CD4-positive, alpha-beta T cell treated with Interleukin-15 for 4 hours (primary cell): ENCODE measurements at regions not wholly inside any gene's neighbourhood (a gene's known extent, or its start where the extent isn't known, plus 50 kb on each side); places are given as distances from the start of the nearest gene placed in this dataset.
"Not testable (repeated sequence)": the region's sequence is repeated elsewhere in the genome, so short reads cannot be mapped to it uniquely, and the experiment has no call there.

Experiments
- DNase-seq: peaks from one replicate; pipeline ENCODE4 v3.0.0-alpha.2; 2020; ENCODE audit warnings: low spot score

DNA sequence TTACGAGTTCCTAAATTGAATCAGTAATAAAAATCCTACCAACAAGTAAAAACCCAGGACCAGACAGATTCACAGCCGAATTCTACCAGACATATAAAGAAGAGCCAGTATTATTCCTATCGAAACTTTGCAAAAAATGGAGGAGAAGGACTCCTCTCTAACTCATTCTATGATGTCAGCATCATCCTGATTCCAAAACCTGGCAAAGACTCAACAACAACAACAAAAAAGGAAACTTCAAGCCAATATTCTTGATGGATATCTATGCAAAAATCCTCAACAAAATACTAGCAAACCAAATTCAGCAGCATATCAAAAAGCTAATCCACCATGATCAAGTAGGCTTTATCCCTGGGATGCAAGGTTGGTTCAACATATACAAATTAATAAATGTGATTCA lies 84.6 kb upstream of the ADRB2 start:
- not testable (repeated sequence) for DNase-seq

DNA sequence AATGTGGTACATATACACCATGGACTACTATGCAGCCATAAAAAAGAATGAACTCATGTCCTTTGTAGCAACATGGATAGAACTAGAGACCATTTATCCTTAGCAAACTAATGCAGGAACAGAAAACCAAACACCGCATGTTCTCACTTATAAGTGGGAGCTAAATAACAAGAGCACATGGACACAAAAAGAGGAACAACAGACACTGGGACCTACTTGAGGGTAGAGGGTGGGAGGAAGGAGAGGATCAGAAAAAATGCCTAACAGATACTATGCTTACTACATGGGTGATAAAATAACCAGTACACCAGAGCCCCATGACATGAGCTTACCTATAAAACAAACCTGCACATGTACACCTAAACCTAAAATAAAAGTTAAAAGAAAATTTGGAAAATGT lies 82.0 kb upstream of the ADRB2 start:
- not testable (repeated sequence) for DNase-seq

- no peak for DNase-seq
These were observed 79.4 kb upstream of the ADRB2 start for GRCh38 chr5:148746826-148747535.

DNA sequence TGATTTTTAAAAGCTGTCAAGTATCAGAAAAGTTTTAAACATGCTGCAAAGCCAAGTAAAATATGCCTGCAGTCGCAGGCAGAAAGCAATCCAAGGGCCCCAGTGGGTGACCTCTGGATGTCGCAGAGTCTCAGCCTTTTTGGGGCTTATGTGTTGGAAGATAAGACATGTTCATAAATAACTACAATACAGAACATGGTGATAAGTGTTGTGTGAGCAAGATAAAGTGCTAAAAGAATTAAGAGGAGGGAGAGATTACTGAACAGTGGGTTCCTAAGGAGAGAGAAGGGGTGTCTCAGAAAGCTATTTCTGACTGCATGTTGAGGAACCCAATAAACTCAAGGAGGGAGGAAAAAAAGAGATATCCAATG lies 78.9 kb upstream of the ADRB2 start:
- DNase-seq, result no peak

DNA sequence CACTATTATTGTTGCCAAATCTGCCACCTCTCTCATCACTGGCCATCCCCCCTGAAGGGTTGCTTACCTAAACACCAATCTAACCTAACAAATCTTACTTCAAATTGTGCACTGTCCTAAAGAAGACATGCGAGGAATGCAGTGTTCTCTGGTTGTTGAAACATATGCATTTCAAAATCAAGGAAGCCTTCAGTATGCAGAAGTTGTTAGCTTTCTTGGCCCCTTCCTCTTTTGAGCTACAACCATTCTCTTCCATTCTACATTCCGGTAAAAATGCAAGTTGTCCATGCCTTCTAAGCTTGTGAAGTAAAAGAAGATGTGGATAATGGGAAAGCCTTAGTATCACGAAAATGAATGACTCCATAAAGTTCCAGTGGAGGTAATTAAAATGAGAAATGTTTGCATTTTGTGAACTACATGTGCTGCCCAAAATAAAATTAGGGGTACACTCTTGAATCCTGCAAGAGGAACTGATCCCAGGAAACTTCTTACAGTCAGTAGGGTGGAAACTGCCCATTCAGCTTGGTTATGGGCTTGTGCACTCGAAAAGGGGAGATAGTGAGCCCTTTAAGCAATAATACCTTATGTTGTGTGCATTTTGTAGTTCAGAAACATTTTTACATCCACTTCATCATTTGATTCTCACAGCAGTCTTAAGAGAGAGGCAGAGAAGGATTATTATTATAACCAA lies 77.6 kb upstream of the ADRB2 start:
- DNase-seq, result no peak

DNA sequence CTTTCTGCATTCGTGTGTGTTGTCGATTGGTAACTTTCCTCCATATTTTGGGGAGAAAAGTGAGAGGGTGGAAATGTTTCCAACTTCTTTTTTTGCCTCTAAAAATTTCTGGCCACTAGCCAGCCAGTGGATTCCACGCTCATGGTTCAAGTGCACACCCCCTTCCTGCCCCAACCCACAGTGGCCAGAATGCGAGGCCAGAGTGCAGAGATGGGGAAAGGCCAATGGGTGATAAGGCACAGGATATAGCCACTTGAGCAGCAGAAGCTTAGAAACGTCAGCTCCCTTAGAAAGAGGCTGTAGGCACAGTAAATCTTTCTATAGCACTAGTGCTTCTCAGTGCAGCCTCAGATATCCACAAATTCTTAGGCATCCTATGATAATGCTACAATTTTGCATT lies 75.8 kb upstream of the ADRB2 start:
- DNase-seq, result no peak

DNA sequence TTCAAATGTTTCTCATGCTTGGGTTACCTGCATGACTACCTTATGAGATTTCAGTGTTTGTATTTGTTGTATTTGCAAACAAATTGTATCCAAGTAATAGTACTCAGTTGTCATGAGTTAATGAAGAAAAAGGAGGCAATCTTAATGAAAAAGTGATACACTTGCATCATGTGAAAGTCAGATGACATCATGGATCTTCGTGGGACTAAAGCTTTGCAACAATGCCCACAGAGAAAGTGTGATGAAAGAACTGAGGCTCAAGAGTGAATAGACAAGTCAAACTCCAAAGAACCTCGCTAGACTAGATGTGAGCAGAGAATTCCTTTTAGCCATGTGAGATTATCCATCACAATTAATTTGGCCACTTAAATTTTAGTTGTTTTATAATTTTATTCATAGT lies 75.4 kb upstream of the ADRB2 start:
- no peak for DNase-seq

GRCh38 chr5:148752375-148752774 lies 74.0 kb upstream of the ADRB2 start:
- not testable (repeated sequence) for DNase-seq

GRCh38 chr5:148759101-148759500 lies 67.3 kb upstream of the ADRB2 start:
- no peak for DNase-seq

DNA sequence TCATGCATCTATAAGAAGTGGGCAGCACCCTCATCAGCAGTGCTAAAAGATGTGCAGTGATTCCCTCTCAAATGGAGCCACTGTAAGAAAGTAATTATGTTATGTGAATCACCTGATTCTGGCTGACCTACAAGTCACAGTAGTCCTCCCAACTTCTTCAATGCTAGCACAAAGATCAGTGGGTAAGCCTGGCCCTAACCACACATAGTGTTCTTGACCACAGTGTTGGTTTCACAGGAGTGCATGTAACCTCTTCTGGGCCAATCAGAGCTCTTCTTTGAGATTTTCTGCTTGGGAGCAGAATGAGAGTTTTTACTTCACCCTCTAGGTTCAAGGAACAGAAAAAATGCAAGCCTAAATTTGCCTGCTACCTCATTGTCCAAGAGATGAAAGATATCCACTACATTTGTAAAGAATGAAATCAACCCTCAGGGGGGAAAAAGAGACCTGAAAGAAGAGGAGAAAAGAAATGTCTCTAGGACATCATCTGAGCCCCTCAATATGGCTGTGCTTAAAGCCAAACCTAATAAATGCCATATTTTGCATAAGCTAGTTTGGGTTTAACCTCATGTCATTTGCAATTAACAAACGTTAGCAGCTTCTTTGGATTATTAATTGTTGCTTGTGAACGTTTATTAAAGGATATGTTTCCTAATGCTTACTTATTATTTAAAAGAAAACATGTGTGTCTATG lies 65.3 kb upstream of the ADRB2 start:
- no peak for DNase-seq

DNA sequence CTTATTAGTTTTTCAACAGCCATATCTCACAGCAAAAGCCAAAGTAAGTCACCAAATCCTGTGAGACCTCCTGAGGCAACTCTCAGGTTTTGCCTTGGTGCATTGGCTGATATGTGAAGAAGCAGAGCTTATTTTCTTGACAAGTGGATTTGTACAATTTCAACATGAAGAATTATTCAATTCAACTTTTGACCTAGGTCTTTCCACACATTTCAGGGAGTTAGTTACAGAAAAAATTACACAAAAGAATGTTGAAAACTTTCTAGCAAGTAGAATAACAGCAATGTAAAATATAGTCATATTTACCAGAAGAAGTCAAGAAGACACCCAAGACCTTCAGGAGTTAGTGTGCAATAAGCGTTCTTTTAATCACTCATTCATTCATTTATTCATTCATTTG lies 62.4 kb upstream of the ADRB2 start:
- no peak for DNase-seq

DNA sequence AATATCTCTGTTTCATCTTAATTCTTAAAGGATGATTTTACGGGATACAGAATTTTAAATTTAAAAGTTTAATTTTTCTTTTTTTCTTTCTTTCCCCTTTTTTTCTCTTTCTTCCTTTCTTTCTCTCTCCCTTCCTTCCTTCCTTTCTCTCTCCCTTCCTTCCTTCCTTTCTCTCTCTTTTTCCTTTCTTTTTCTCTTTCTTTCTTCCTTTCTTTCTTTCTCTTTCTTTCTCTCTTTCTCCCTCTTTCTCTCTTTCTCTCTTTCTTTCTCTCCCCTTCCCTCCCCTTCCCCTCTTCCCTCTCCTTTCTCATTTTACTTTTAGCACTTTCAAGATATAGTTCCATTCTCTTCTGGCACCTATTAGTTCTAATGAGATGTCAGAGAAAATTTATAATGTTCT lies 61.4 kb upstream of the ADRB2 start:
- DNase-seq, result no peak

DNA sequence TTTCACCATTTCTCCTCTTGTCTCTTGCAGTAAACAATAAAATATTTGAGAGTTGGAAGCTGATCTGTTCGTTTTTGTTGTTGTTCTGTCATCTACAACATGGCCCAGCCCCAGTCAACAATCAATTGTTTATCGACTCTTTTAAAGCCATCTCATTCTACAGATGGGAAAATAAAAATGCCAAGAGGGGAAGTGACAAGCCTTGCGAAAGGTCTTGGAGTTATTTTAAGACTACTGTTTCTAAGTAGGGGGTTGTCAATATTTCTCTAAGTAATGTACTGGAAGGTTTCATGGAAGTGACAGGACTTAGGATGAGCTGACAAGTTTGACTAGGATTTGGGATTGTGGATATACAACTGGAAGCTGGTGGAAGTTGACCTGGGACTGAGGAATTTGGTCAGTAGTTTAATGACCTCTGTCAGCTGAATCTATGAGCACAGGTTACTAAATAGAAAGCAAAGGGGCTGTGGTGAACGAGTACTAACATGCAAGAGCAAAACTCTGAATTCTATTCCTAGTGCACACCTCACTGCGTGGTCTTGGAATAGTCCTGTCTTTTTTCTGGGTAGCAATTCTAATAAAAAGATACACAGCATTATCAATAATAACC lies 57.5 kb upstream of the ADRB2 start:
- no peak for DNase-seq

DNA sequence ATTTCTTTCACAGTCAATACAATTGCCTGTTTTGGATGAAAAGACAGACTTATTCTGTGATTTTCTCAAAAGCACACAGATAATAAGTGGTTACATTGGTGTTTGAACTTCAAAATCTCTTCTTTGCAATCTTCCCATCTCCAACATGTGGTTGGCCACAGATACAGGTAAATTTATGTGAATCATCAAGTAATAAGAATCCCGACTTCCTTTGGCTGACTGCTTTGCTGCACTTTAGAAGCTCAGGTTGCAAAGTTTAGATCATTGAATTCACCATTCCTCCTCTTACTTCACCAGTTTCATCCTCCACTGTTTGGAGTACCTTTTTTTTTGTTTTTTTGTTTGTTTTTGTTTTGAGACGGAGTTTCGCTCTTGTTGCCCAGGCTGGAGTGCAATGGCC lies 56.5 kb upstream of the ADRB2 start:
- DNase-seq, result no peak

DNA sequence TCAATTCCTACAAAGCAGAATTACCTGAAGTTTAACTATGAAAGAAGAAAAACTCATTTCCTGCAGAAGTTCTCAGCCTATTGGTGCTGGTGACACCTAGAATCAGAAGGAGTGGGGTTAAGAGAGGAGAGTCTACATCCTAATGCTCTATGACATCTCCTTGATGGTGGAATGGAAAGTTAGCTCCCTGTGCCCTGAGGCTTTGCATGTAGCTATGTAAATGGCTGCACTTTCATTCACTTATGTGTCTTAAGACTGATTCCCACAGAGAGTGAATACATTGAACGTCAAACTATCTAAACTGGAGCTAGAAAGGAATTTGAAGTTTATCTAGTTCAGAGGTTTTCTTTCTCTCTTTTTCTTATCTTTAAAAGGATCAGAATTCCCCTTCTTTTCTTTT lies 52.1 kb upstream of the ADRB2 start:
- no peak for DNase-seq

GRCh38 chr5:148776261-148776660 lies 50.1 kb upstream of the ADRB2 start:
- DNase-seq, result no peak
